ENCODE measurements at regions not wholly inside any gene's neighbourhood (a gene's known extent, or its start where the extent isn't known, plus 50 kb on each side); places are given as distances from the start of the nearest gene placed in this dataset.

DNA sequence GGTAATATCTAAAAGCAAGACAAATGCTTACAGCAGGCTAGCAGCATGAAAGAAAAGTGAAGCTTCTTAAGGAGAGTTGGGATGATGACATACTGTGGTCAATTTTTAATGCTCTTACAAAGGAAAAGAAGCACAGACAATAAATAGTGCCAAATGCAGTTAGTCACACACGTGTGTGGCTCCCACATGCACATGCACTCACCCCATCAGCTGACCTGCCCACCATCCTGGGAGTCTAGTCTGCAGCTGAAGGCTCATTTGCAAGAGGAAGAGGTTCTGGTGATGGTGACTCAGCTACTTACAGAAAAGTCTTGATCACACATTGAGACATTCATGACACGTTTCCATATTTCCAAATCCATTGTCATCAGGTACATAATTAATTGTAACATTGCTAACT lies 129.3 kb downstream of the MRPL36 start:
- no peaks in the 10 kb centered on the region for H3K9me3 ChIP-seq (ENCODE audit: insufficient read depth, low read depth)
- H3K36me3 ChIP-seq (ENCODE audit: low read depth), result no peaks in the 10 kb centered on the region
- ChIA-PET CTCF (no interaction called here), POLR2A (ENCODE audit: unreplicated experiment) (no interaction called here)
- intact Hi-C loops (cut with micrococcal nuclease; ENCODE audit: unreplicated experiment), result no loop called here
- H4K20me1 ChIP-seq (ENCODE audit: insufficient read depth), result no peaks in the 10 kb centered on the region
- no TSS peak for BruUV-seq (replicated peaks)
- H3K27me3 ChIP-seq (ENCODE audit: insufficient read depth, low read depth), result peaks cover 90% of the 10 kb centered on the region
- no peak overlapping the region for H2AFZ ChIP-seq
- H3K79me2 ChIP-seq (ENCODE audit: low read depth), result no peaks in the 10 kb centered on the region
- H3F3A ChIP-seq (ENCODE audit: insufficient read depth, low read depth), result no peaks in the 10 kb centered on the region
- DNase-seq, result no peak
- no peaks in the 10 kb centered on the region for H3K4me1 ChIP-seq (replicated peaks; ENCODE audit: insufficient read depth)
- H3K4me2 ChIP-seq, result no peak overlapping the region
- TF ChIP-seq, protein P1, sequence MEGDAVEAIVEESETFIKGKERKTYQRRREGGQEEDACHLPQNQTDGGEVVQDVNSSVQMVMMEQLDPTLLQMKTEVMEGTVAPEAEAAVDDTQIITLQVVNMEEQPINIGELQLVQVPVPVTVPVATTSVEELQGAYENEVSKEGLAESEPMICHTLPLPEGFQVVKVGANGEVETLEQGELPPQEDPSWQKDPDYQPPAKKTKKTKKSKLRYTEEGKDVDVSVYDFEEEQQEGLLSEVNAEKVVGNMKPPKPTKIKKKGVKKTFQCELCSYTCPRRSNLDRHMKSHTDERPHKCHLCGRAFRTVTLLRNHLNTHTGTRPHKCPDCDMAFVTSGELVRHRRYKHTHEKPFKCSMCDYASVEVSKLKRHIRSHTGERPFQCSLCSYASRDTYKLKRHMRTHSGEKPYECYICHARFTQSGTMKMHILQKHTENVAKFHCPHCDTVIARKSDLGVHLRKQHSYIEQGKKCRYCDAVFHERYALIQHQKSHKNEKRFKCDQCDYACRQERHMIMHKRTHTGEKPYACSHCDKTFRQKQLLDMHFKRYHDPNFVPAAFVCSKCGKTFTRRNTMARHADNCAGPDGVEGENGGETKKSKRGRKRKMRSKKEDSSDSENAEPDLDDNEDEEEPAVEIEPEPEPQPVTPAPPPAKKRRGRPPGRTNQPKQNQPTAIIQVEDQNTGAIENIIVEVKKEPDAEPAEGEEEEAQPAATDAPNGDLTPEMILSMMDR (conservative IDR thresholded peaks at IDR 0.05), result no peak
- TF ChIP-seq EZH2 (IDR thresholded peaks at IDR 0.05; ENCODE audit: low read depth), result no peak
- H3K4me3 ChIP-seq, result no peak overlapping the region
- H3K9me2 ChIP-seq (ENCODE audit: insufficient read depth), result no peaks in the 10 kb centered on the region
- H3K27ac ChIP-seq, result no peak overlapping the region

DNA sequence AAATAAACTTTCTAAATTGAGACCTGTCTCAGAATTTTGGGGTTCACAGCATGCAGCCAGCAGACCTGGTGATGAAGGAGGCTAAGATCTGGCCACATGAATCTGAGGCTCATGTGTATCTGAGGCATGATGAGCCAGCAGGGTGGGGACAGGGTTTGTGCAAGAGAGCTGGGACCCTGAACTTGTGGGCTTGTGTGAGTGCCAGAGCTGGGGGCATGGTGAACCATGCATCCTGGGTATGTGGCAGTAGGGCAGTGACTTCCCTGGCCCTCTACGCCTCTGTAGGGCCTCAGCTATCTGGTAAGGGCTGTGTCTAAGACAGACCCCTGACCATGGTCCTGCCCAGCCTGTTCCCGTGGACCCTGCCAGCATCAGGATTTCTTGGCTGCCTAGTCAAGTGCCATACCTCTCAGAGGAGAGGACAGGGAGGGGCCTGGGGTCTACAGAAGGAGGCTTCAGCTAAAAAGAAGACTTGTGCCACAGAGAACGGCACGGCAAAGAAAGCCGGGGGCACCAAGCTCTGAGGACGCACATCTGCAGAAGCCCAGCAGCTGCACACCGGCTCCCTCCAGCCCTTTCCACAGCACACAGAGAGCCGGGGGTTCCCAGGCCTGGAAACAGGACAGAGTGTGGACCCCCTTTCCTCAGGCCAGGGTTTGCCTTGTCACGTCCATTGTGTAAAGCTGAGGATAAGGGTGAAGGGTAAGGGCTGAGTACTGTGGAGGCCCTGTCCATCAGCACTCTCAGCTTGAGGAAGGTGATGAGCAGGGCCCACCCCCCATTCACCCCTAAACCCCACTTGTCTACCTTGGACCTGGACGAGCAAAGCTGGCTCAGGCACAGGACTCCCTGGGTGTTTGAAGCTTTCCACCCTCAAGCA lies 130.1 kb downstream of the MRPL36 start:
- CTCF ChIA-PET, result interaction anchor here (0.6 kb wide), 1 partner anchor 1172 kb away, joined by 3 read pairs; no protein-coding TSS in a partner anchor
- BruUV-seq (replicated peaks), result no TSS peak
- intact Hi-C loops (cut with micrococcal nuclease; ENCODE audit: unreplicated experiment), result no loop called here
- TF ChIP-seq, protein P1 (conservative IDR thresholded peaks at IDR 0.05), result no peak
- no peak for TF ChIP-seq EZH2 (IDR thresholded peaks at IDR 0.05; ENCODE audit: low read depth)
- H3K79me2 ChIP-seq (ENCODE audit: low read depth), result no peaks in the 10 kb centered on the region
- H3K4me2 ChIP-seq, result no peak overlapping the region
- H3K27me3 ChIP-seq (ENCODE audit: insufficient read depth, low read depth), result peaks cover 90% of the 10 kb centered on the region
- no peaks in the 10 kb centered on the region for H3K9me3 ChIP-seq (ENCODE audit: insufficient read depth, low read depth)
- H2AFZ ChIP-seq, result no peak overlapping the region
- no peaks in the 10 kb centered on the region for H3K9me2 ChIP-seq (ENCODE audit: insufficient read depth)
- DNase-seq, result no peak
- H3K4me3 ChIP-seq, result no peak overlapping the region
- H3K27ac ChIP-seq, result no peak overlapping the region
- no peaks in the 10 kb centered on the region for H3K4me1 ChIP-seq (replicated peaks; ENCODE audit: insufficient read depth)
- H3F3A ChIP-seq (ENCODE audit: insufficient read depth, low read depth), result no peaks in the 10 kb centered on the region
- no peaks in the 10 kb centered on the region for H4K20me1 ChIP-seq (ENCODE audit: insufficient read depth)
- POLR2A ChIA-PET (ENCODE audit: unreplicated experiment), result interaction anchor here (0.6 kb wide), 1 partner anchor 54 kb away, joined by 7 read pairs; no protein-coding TSS in a partner anchor
- H3K36me3 ChIP-seq (ENCODE audit: low read depth), result no peaks in the 10 kb centered on the region

- intact Hi-C loops (cut with micrococcal nuclease; ENCODE audit: unreplicated experiment), result no loop called here
- no peaks in the 10 kb centered on the region for H3K9me2 ChIP-seq (ENCODE audit: insufficient read depth)
- no peak for DNase-seq
- ChIA-PET CTCF (interaction anchor here (0.6 kb wide), 1 partner anchor 1078 kb away, joined by 12 read pairs; no protein-coding TSS in a partner anchor), POLR2A (ENCODE audit: unreplicated experiment) (no interaction called here)
- no peaks in the 10 kb centered on the region for H3K36me3 ChIP-seq (ENCODE audit: low read depth)
- no peak overlapping the region for H3K4me3 ChIP-seq
- H3F3A ChIP-seq (ENCODE audit: insufficient read depth, low read depth), result no peaks in the 10 kb centered on the region
- TF ChIP-seq, protein P1 (conservative IDR thresholded peaks at IDR 0.05), result no peak
- TF ChIP-seq EZH2 (IDR thresholded peaks at IDR 0.05; ENCODE audit: low read depth), result no peak
- no peak overlapping the region for H3K27ac ChIP-seq
- H4K20me1 ChIP-seq (ENCODE audit: insufficient read depth), result no peaks in the 10 kb centered on the region
- no peaks in the 10 kb centered on the region for H3K79me2 ChIP-seq (ENCODE audit: low read depth)
- no peak overlapping the region for H3K4me2 ChIP-seq
- H2AFZ ChIP-seq, result no peak overlapping the region
- no peaks in the 10 kb centered on the region for H3K4me1 ChIP-seq (replicated peaks; ENCODE audit: insufficient read depth)
- H3K27me3 ChIP-seq (ENCODE audit: insufficient read depth, low read depth), result peaks cover 88% of the 10 kb centered on the region
- no peaks in the 10 kb centered on the region for H3K9me3 ChIP-seq (ENCODE audit: insufficient read depth, low read depth)
- no TSS peak for BruUV-seq (replicated peaks)
Measured at GRCh38 chr5:1668141-1668721, 131.4 kb downstream of the MRPL36 start.

All from PC-9 (cell line).